GM23338 (cell line): ENCODE measurements at regions not wholly inside any gene's neighbourhood (a gene's known extent, or its start where the extent isn't known, plus 50 kb on each side); places are given as distances from the start of the nearest gene placed in this dataset.

Source experiments
- CTCF ChIP-seq, 2 experiments: fragments of 200-600 bp in 1 of 2; sonication (generic) in 1 of 2; conservative IDR thresholded peaks; 2 replicates each; pipeline versions ENCODE4 v1.5.1 to v1.6.1; 2016 to 2017; ENCODE audit warnings: antibody characterized with exemption in 2 of 2, low read depth in 2 of 2, mild to moderate bottlenecking in 2 of 2, moderate library complexity in 1 of 2
- EZH2 ChIP-seq: fragments of 200-600 bp; sonication (generic); IDR thresholded peaks from one replicate; pipeline ENCODE4 v1.8.0; 2017; ENCODE audit warnings: antibody characterized with exemption, mild to moderate bottlenecking, low read depth; ENCODE audit not compliant: unreplicated experiment
- EZH2phosphoT487 ChIP-seq: fragments of 200-600 bp; sonication (generic); IDR thresholded peaks from one replicate; pipeline ENCODE4 v1.8.1; 2018; ENCODE audit warnings: antibody characterized with exemption; ENCODE audit not compliant: unreplicated experiment
- JUNB ChIP-seq: IDR thresholded peaks from one replicate; pipeline ENCODE4 v1.6.1; 2016; ENCODE audit warnings: antibody characterized with exemption; ENCODE audit not compliant: unreplicated experiment
- REST ChIP-seq: IDR thresholded peaks from one replicate; pipeline ENCODE4 v1.6.1; 2018; ENCODE audit warnings: antibody characterized with exemption; ENCODE audit not compliant: unreplicated experiment
- STAT1 ChIP-seq: IDR thresholded peaks from one replicate; pipeline ENCODE4 v1.6.1; 2016; ENCODE audit warnings: antibody characterized with exemption; ENCODE audit not compliant: unreplicated experiment

- TF ChIP-seq EZH2 (no peak), CTCF (conservative IDR thresholded peaks at IDR 0.05; ENCODE audit: low read depth in 2 of 2) (no peak), REST (no peak), STAT1 (no peak), EZH2phosphoT487 (no peak), JUNB (no peak)
Observed at GRCh38 chr18:44358402-44358801, 322.3 kb upstream of the SETBP1 start.
